GM12873 (cell line): ENCODE measurements at regions not wholly inside any gene's neighbourhood (a gene's known extent, or its start where the extent isn't known, plus 50 kb on each side); places are given as distances from the start of the nearest gene placed in this dataset.

Experiments used
- CTCF ChIP-seq: IDR thresholded peaks from 2 replicates; pipeline ENCODE4 v1.5.1; 2012; ENCODE audit warnings: low read depth, mild to moderate bottlenecking, moderate library complexity, low read length, control low read depth; ENCODE audit not compliant: insufficient read depth; ENCODE audit errors: missing control alignments

DNA sequence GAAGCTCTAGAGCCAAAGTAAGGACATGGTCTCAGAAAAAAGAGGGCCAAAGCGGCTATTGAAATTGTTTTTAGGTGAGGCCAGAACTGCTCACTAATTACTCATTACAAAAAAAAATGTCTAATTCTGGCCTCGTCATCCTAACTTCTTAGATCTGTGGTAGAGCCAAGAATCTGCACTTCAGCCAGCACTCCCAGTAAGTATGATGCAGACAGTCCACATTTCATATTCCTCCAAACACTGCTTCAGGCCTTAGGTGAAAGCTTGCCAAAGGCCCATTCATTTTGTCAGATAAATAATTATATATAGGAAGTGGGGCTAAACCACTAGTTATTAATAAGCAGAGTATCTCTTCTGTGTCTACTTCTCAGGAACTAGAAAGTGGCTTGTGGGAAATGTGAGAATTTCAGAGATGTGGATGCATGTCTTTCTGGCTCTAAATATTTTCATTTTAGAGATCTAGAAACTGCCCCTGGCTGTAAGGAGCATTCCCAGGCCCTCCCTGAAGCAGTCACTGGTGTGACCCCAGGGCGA lies 554.0 kb downstream of the TLE4 start:
- no peak for TF ChIP-seq CTCF

DNA sequence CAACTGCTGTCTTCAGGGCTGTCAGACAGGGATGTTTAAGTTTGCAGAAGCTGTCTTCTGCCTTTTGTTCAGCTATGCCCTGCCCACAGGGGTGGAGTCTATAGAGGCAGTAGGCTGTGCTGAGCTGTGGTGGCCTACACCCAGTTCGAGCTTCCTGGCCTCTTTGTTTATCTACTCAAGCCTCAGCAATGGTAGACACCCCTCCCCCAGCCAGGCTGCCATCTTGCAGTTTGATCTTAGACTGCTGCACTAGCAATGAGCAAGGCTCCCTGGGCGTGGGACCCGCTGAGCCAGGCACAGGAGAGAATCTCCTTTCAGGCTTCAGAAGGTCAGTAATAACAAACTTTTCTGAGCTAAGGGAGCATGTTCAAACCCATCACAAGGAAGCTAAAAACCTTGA lies 545.3 kb downstream of the TLE4 start:
- TF ChIP-seq CTCF: no peak

DNA sequence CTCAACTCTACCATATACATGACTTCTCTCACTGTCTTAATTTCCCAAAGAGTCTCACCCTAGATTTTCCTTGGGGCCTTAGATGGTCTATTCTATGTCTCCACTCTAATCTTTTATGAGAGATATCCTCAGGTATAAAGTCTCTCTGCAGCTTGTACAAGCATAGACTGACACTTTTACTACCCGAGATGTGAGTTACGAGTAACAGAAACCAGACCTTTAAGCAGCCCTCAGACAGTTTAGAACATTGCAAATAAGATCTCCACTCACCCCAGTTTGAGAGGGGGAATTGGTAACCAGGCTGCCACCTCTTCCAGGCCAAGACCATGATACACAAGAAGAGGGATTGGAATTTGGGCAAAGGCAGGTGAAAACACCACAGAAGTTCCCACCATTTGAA lies 542.5 kb downstream of the TLE4 start:
- TF ChIP-seq CTCF: no peak

- TF ChIP-seq CTCF: no peak
Observed at GRCh38 chr9:80107931-80108660, 536.3 kb downstream of the TLE4 start.

DNA sequence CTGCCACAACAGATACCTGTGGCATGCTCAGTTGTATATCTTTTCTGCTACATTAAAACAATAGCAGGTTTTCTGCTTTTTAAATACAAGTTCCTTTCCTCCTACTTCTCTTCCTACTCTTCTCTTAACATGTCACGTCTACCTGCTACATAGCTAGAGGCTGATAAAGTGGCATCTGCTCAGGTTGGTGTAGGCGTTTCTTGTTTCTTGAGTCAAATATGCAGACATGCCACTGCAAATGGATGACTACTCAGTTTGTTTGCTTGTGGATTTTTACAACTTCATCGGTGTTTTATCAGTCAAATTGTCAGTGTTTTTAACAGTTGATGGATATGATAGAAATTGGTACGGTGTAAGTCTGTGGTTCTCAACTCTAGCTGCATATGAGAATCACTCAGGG lies 525.7 kb downstream of the TLE4 start:
- TF ChIP-seq CTCF: no peak

DNA sequence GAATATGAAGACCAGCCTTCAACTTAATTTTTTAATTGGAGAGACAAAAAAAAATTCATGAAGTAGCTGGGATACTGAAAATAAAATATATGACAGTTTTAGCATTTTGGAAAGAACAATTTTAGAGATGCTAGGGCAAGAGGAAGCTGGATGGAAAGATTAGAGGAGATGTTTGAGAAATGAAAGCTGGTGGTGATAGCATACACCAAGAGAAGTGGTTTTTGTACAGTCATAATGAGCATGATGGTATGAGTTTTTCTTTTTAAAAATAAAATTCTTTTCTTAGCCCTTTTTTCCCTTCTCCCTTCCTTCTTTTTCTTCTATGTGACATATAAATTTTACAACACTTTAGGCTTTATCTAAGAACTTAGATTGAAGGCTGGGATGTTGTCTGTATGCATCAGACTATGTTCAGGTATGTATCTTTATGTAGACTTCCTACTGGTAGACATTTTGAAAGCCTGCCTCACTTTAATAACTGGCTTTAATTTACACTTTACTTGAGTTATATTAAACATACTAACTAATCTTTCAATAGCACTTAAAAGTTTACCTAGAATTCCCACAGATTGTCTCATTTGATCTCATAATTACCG lies 522.5 kb downstream of the TLE4 start:
- TF ChIP-seq CTCF: no peak

GRCh38 chr9:80093695-80094094 lies 521.9 kb downstream of the TLE4 start:
- no peak for TF ChIP-seq CTCF
